ENCODE measurements at regions not wholly inside any gene's neighbourhood (a gene's known extent, or its start where the extent isn't known, plus 50 kb on each side); places are given as distances from the start of the nearest gene placed in this dataset.

DNA sequence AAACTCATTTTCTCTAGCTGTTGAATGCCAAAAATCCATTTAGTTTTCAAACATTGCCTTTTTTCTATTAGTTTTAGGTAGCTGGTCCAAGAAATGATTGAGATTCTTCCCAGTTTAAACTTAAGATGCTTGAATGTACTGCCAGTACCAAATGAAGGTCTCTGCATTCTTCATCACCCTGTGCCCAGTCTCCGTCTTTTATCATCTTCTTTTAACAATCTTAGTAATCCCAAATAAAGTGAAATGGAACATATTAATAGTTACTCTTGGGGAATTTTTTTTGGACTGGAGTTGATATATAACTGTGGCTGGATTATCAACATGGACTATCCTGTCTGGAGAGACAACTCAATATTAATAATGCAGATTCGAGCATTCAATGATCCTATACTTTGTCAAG is 54.1 kb upstream of the PCED1B start:
- no peak for DNase-seq (ENCODE audit: low read depth in 2 of 2)

- DNase-seq (ENCODE audit: low read depth in 2 of 2): no peak
Measured at GRCh38 chr12:47025798-47026197, 53.6 kb upstream of the PCED1B start.

GRCh38 chr12:47026291-47026690 is 53.1 kb upstream of the PCED1B start:
- no peak for DNase-seq (ENCODE audit: low read depth in 2 of 2)
